Right lobe of liver (tissue), 4 donors: ENCODE measurements at regions not wholly inside any gene's neighbourhood (a gene's known extent, or its start where the extent isn't known, plus 50 kb on each side); places are given as distances from the start of the nearest gene placed in this dataset.

ENCODE experiments used
- CTCF ChIP-seq, 4 donors: fragments of 200-600 bp in 3 of 4; fragments of 450-650 bp in 1 of 4; IDR thresholded peaks; one replicate each; pipeline versions ENCODE4 v1.5.1 to v1.8.0; 2016 to 2022; ENCODE audit warnings: antibody characterized with exemption in 4 of 4, mild to moderate bottlenecking in 2 of 4
- POLR2A ChIP-seq: fragments of 450-650 bp; IDR thresholded peaks from one replicate; pipeline ENCODE4 v1.6.1; 2017; ENCODE audit warnings: antibody characterized with exemption, mild to moderate bottlenecking
- donor health status: DM: no; HTN: no; CAD: no.
- donor health status: DM: no; HTN: no; CAD: no.
- donor health status: DM: no; HTN: yes; CAD: no.

GRCh38 chr2:139645617-139646016 is 865.4 kb upstream of the NXPH2 start:
- TF ChIP-seq POLR2A (no peak), CTCF (IDR thresholded peaks at IDR 0.05) (no peak)
